Activated T-cell treated with anti-CD3 and anti-CD28 coated beads for 24 hours (primary cell): ENCODE measurements at regions not wholly inside any gene's neighbourhood (a gene's known extent, or its start where the extent isn't known, plus 50 kb on each side); places are given as distances from the start of the nearest gene placed in this dataset.
"Not testable (repeated sequence)": the region's sequence is repeated elsewhere in the genome, so short reads cannot be mapped to it uniquely, and the experiment has no call there.

Experiments used
- DNase-seq: peaks from one replicate; pipeline ENCODE4 v3.0.0-alpha.2; 2020; ENCODE audit warnings: low read depth

GRCh38 chr3:115396801-115397200, 226.5 kb upstream of the GAP43 start:
- DNase-seq, result no peak

GRCh38 chr3:115397433-115397832, 225.9 kb upstream of the GAP43 start:
- DNase-seq, result no peak

DNA sequence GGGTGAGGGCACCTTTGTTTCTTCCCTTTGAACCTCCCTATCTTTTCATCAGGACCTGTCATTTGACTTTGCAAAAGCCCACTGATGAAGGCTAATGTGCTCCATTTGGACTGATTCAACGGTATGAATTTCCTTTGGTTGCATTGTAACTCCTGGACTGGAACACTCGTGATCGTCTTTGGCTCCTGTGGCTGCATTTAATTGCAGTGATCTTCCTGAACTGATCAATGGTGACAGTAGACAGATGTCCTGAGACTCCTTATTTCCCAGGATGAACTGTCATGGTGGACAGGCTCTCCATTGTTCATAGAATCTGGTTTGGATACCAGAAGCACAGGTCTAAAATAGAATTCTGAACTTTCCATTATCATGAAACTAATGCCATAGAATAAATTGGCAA, 224.8 kb upstream of the GAP43 start:
- DNase-seq, result no peak

DNA sequence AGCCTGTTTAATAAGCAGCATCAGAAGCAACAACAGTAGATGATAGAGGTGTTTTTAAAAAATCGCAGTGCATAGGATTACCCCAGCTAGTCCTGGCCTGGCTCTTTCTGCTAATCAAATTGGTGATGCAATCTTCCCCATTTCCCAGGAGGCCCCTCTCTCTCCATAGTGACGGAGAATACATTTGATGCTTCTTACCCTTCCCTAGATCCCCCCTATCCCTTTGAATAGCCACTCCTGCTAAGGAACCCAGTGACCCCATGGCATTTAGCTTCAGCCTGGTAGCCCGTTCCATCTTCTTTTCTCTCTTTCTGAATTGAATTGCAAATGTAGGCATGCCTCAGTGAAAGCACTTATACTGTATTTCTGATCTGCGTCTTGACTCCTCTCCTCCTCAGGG, 223.6 kb upstream of the GAP43 start:
- DNase-seq, result no peak

DNA sequence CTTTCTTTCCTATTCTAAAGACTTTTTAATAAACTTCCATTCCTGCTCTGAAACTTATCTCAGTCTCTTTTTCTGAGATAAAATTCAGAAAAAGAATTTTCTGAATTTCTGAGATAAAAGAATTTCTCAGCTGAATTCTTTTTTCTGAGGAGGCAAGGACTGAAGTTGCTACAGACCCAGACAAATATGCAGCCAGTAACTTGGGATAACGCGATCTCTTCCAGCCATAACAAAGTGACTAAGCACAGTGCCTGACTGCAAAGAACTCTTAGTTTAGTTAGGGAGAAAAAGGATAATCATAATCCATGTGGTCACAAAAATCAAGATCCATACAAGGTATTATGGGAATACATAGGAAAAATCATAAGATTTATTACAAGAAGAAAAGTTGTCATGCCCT, 222.0 kb upstream of the GAP43 start:
- DNase-seq, result no peak

DNA sequence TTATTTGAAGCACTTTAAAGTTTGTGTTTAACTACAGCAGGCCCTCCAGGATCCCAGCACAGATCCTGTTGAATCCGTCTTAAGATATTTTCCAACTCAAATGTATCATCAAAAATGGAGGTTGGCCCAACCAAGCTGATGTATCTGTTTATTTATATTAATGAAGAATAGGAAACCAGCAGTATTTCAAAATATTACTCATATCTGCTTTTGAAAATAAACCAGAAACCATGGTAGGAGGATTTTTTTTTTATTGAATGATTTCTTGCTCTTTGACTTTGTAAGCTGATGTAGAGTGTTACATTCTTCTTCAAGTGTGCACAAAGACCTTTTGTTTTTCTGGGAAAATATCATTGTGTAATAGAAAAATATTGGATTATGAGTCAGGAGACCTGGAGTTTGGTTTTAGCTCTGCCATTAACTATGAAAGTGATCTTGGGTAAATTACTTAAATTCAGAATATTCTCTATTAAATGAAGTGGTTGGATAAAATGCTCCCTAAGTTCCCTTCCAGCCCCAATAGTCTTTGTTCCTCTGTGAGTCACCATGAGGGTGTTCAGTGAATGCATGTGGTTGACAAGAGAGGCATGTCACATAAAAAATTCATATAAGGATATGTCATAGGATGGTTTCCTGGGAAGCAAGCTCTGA, 221.3 kb upstream of the GAP43 start:
- no peak for DNase-seq

GRCh38 chr3:115402651-115403050, 220.7 kb upstream of the GAP43 start:
- no peak for DNase-seq

GRCh38 chr3:115403786-115404185, 219.5 kb upstream of the GAP43 start:
- no peak for DNase-seq

DNA sequence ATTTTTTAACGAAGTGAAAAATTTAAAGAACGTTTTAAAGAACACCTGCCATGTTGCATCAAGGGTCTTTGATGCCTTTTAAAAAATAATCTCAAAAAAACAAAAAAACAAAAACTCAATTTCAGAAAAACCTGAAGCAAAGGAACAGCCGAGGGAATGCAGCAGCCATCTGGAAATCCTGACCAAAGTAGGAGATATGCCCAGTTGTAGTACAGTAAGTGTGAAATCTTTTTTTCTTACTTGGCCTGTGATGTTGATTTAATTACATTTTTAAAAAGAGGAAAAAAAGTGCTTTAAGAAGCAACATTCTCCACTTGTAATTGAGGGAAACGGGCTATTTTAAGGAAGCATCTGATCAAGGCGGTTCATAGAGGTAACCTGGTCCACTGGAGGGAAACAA, 213.7 kb upstream of the GAP43 start:
- no peak for DNase-seq

- not testable (repeated sequence) for DNase-seq
Observed at GRCh38 chr3:115414610-115415009, 208.7 kb upstream of the GAP43 start.

DNA sequence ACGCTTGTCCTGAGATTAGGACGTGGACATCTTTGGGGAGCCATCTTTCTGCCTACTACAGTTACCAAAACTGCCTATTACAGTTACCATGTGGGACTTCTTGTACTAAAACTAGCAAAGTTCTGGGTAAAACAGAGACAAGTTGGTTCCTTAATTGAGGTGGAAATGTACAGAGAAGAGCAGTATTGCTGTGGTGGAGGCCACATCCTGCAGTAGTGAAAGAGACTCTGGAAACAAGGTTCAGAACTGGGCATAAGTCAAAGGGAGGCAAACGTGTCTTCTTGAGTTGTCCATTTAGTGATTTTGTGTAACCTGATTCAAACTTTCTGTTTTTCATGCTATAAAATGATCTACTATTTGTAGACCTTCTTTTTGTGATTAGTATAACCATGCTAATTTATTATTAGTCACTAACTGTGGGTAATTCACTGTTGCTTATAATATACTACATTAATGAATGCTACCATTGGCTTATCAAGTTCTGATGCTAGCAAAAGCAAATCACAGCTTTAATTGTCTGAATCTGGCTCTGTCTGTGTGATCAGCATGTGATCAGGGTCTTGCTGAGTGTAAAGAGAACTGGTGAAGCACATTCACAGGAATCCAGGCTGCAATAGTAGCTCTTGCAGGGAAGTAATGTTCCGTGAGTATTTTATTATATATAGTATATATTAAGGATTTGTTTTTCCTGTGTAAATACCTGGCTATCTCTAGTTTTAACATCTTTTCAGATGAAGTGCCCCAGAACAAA, 207.9 kb upstream of the GAP43 start:
- DNase-seq, result no peak

DNA sequence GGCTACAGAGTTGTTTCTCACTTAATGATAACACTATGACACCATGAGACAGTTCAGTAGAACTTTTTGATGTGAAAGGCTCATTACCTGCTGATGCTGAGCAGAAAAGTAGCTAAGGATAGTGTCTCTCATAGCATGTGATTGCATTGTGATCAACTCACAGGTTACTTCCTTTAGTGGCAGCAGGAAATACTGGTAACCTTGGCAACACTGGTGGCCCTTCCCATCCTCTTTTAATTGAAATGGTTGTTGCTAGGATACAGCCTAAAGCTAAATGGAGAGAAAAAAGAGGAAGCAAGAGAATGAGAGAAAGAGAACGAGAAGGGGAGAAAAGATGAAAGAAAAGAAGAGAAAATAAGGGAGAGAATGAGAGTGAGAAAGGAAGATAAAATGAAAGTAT, 204.7 kb upstream of the GAP43 start:
- DNase-seq, result no peak

DNA sequence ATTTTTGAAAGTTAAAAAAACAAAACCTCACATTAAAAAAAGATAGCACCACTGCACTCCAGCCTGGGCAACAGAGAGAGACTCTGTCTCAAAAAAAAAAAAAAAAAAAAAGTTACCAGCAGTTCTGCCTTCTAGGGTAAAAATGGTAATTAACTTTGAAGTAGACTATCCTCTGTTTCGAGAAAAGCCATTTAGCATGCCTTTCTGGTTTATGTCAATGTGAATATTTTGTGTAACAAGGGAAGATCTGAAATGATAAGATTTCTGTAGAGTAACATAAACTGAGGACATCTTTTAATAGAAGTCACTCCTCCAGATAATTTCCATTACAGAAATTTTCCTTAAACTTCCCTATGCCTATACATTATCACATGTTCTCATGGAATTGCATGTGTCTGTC, 203.2 kb upstream of the GAP43 start:
- DNase-seq, result no peak

- DNase-seq, result no peak
Observed at GRCh38 chr3:115423170-115423569, 200.1 kb upstream of the GAP43 start.

DNA sequence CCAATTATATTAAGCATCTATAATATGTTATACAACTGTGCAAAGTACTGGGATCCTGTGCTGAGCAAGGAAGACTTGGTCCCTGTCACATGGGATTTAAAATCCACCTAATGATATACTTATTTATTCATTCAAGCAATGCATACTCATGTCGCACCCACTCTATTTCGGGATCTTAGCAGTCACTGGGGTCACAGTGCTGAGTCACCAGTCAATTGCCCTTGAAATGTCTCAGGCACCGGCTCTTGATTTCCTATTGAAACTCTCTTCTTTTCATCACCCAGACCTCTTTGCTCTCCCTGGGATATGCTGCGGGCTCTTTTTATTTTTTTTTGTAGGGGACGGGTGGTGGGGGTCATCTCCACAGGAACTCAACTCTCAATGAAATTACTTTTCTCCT, 194.5 kb upstream of the GAP43 start:
- DNase-seq, result no peak

DNA sequence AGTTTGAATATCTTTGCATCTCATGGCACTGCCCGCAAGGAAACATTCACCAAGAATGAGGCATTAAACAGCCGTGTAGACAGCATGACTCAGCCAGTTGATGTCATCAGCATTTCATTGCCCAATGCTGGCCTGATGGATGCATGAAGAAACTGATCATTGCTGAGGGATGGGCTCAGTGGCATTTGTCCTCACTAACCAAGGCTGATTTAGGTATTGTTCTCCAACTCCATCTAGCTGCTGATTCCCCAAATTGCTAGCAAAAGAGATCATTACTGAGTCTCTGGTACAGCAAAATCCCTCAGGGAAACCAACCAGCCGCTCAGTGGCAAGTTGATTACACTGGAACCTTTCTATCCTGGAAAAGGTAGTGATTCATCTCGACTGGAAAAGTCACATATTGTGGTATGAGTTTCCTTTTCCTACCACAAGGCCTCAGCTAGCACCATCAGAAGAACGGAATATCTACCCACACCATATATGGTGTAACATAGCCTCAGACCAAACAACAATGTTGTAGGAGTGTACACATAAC, 186.5 kb upstream of the GAP43 start:
- DNase-seq, result no peak

DNA sequence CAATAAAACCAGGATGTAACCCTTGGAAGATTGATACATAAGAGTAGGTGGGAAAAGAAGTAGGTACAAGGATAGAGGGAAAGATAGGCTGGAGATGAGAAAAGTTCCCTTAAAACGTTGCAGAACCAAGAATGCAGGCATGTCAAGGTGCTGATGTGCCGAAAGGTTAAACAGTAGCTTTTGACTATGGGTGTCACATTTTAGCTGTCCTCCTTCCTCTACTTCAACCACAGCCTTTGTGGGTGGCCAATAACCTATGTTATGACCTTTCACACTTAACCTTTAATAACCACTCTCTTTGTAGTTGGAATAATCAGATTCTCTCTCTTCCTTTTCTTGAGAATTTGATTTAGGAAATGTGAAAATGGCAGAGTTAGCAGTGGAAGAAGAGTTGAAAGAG, 184.5 kb upstream of the GAP43 start:
- DNase-seq, result no peak

DNA sequence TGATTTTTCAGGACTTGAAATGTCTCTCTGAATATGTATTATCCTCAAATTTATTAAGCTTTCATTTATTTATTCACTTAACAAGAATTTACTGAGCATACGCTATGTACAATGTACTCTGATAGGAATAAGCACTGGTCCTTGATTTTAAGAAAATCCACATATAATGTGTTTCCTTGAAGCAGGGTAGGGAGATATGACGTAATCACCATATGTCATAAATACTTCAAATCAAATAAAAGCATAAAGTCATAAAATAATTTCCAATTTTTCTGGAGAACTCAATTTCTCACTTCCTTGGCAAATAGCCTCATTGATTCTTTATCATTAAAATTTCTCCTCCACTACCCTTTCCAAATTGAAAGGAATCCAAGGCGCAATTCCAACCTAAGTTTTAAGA, 177.8 kb upstream of the GAP43 start:
- no peak for DNase-seq

GRCh38 chr3:115448851-115449250, 174.5 kb upstream of the GAP43 start:
- no peak for DNase-seq

DNA sequence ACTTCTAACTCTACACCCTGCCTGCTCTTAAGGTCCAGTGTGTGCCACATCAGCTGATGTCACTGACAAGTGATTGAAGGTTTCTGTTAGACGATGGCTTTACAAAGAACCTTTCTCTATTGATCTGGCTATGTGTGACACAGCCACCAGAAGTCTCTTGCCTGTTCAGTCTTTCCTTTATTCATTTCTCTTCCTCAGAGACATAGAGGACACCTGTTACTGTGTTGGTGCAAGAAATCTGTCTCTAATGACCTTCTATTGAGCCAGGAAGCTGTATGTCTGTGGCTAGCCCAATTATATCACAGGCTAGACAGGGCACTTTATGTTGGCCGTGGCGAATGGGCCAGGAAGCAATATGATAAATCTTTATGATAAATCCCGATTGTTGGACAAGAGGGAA, 173.3 kb upstream of the GAP43 start:
- DNase-seq, result no peak

- DNase-seq, result no peak
Observed at GRCh38 chr3:115464036-115464435, 159.3 kb upstream of the GAP43 start.

GRCh38 chr3:115469649-115470048, 153.7 kb upstream of the GAP43 start:
- DNase-seq, result no peak

DNA sequence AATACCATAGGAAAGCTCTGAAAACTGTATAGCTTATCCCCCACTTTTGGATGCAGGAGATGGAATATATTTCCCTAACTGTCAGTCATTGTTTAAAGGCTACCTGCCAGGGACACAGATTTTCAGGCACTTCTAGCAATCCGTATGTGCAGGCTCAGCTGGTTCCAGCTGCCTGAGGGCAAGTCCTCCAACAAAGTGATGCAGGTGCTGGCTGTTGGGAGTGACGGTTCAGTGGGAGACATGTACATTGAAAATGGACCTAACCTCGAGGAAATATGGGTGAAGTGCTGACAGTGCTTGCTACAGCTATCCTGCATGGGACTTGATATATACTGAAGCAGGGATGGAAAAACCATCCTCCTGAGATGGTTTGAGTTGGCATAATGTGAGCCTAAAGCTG, 153.1 kb upstream of the GAP43 start:
- no peak for DNase-seq
